PC-9 (cell line): ENCODE measurements at regions not wholly inside any gene's neighbourhood (a gene's known extent, or its start where the extent isn't known, plus 50 kb on each side); places are given as distances from the start of the nearest gene placed in this dataset.

Experiments used
- BruUV-seq: library from RNA; stranded (reverse); fragments of 400-500 nt; replicated peaks from 2 replicates; lab custom pipeline; 2021; lab: Mats Ljungman, UMichigan
- CTCF ChIA-PET: fragments of 300-600 bp; sonication (Branson Sonifier 250); formaldehyde crosslinking; loops from one replicate; lab custom pipeline; 2022; ENCODE audit warnings: antibody characterized with exemption; lab: Charles Lee
- POLR2A ChIA-PET: fragments of 300-600 bp; sonication (Branson Sonifier 250); formaldehyde crosslinking; loops from one replicate; lab custom pipeline; 2022; ENCODE audit warnings: antibody characterized with exemption; ENCODE audit not compliant: unreplicated experiment; lab: Charles Lee
- DNase-seq, 2 experiments: peaks; one replicate each; pipeline versions ENCODE4 v3.0.0 to v3.0.0-alpha.2; 2015 to 2022; ENCODE audit warnings: mixed read lengths in 1 of 2
- H2AFZ ChIP-seq: fragments of 200-600 bp; sonication (generic); 2 replicates; pipeline ENCODE4 v1.8.1; 2017; ENCODE audit warnings: antibody characterized with exemption
- H3F3A ChIP-seq: fragments of 200-600 bp; sonication (generic); 2 replicates; pipeline ENCODE4 v1.8.1; 2017; ENCODE audit warnings: antibody characterized with exemption, mild to moderate bottlenecking, low read depth; ENCODE audit not compliant: insufficient read depth
- H3K27ac ChIP-seq: fragments of 200-600 bp; sonication (generic); 2 replicates; pipeline ENCODE4 v1.6.1; 2016; ENCODE audit warnings: mixed run types
- H3K27me3 ChIP-seq: fragments of 200-600 bp; sonication (generic); 2 replicates; pipeline ENCODE4 v1.6.1; 2016; ENCODE audit warnings: low read depth, mixed run types; ENCODE audit not compliant: insufficient read depth
- H3K36me3 ChIP-seq: fragments of 200-600 bp; sonication (generic); 2 replicates; pipeline ENCODE4 v1.6.1; 2016; ENCODE audit warnings: low read depth, mixed run types
- H3K4me1 ChIP-seq: fragments of 200-600 bp; sonication (generic); replicated peaks from 2 replicates; pipeline ENCODE4 v1.6.1; 2016; ENCODE audit warnings: mixed run types; ENCODE audit not compliant: insufficient read depth
- H3K4me2 ChIP-seq: fragments of 200-600 bp; sonication (generic); 2 replicates; pipeline ENCODE4 v1.6.1; 2017; ENCODE audit warnings: mixed run types
- H3K4me3 ChIP-seq: fragments of 200-600 bp; sonication (generic); 2 replicates; pipeline ENCODE4 v1.6.1; 2016; ENCODE audit warnings: mixed run types
- H3K79me2 ChIP-seq: fragments of 200-600 bp; sonication (generic); 2 replicates; pipeline ENCODE4 v1.6.1; 2017; ENCODE audit warnings: low read depth, mixed run types
- H3K9me2 ChIP-seq: fragments of 200-600 bp; sonication (generic); 2 replicates; pipeline ENCODE4 v1.8.1; 2017; ENCODE audit warnings: mild to moderate bottlenecking; ENCODE audit not compliant: insufficient read depth
- H3K9me3 ChIP-seq: fragments of 200-600 bp; sonication (generic); 2 replicates; pipeline ENCODE4 v1.8.1; 2016; ENCODE audit warnings: low read depth; ENCODE audit not compliant: insufficient read depth
- H4K20me1 ChIP-seq: fragments of 200-600 bp; sonication (generic); 2 replicates; pipeline ENCODE4 v1.8.1; 2017; ENCODE audit not compliant: insufficient read depth
- CTCF ChIP-seq: fragments of 200-600 bp; sonication (generic); conservative IDR thresholded peaks from 2 replicates; pipeline ENCODE4 v1.6.1; 2017; ENCODE audit warnings: mixed run types, antibody characterized with exemption, mild to moderate bottlenecking, moderate library complexity
- EZH2 ChIP-seq: fragments of 200-600 bp; sonication (generic); IDR thresholded peaks from 2 replicates; pipeline ENCODE4 v1.8.0; 2017; ENCODE audit warnings: antibody characterized with exemption, low read depth
- intact Hi-C: fragments of 100-400 bp; cut with micrococcal nuclease; formaldehyde crosslinking; loops from one replicate; pipeline ENCODE4 v1.10.0; 2022; ENCODE audit not compliant: unreplicated experiment

DNA sequence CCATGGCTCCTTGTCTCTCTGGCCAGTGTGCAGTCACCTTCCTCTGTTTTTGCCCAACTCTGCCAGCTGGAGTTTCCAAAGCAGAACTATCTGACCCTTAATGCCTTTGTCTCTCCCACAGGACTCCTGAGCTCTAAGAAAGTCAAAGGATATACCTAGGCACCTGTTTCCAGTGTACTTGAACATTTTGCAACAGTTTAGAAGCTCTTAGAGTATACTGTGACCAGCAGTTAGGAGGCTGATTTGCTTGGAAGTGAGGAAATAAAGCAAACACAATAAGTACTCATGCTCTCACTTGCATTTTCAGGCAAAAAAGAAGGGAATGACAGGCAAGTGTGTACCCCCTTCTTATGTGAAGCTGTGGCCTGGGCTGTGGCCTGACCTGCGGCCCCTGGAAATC is 204.3 kb upstream of the PLET1 start:
- CTCF ChIA-PET = no interaction called here
- Histone ChIP-seq H4K20me1 (no peaks in the 10 kb centered on the region), H3F3A (no peaks in the 10 kb centered on the region), H3K4me3 (no peak overlapping the region), H3K27me3 (no peaks in the 10 kb centered on the region), H3K4me1 (no peaks in the 10 kb centered on the region; the same call in 1 of the 2 replicates), H3K4me2 (no peak overlapping the region), H2AFZ (no peak overlapping the region), H3K27ac (no peak overlapping the region), H3K9me3 (no peaks in the 10 kb centered on the region), H3K9me2 (no peaks in the 10 kb centered on the region), H3K79me2 (no peaks in the 10 kb centered on the region), H3K36me3 (no peaks in the 10 kb centered on the region)
- no TSS peak for BruUV-seq
- POLR2A ChIA-PET = no interaction called here
- intact Hi-C loops = no loop called here
- TF ChIP-seq EZH2 (no peak), CTCF (no peak)
- peak in 1 of 2 experiments; percentile 2 for DNase-seq

DNA sequence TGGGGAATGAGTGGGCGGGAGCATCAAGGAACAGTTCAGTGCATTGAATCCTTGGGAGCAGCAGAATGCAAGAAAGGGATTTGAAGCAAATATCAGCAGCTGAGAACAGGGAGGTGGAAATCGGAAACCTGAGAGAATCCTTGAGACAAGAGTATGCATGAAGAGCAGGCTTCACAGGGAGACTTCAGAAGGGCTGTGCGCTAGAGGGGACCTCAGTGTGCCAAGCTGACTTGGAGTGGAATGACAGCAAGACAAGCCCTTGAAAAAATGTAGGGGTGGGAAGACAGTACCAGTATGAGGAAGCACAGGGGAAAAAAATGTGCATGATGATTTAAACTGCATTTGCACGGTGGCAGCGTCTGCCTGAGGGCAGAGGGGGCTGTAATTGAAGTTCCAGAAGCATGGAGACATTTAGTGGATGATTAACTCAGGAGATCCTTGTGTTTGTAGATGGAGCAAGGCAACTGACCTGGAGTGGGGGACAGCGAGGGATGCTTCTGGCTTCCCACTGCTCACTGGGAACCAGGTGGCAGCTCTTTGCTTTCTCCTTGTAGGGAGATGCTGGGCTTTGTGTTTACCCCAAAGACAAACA is 204.9 kb upstream of the PLET1 start:
- Histone ChIP-seq H2AFZ (no peak overlapping the region), H3F3A (no peaks in the 10 kb centered on the region), H4K20me1 (no peaks in the 10 kb centered on the region), H3K27me3 (no peaks in the 10 kb centered on the region), H3K79me2 (no peaks in the 10 kb centered on the region), H3K36me3 (no peaks in the 10 kb centered on the region), H3K9me3 (no peaks in the 10 kb centered on the region), H3K27ac (no peak overlapping the region), H3K4me3 (no peak overlapping the region), H3K4me1 (peaks cover 5% of the 10 kb centered on the region), H3K4me2 (no peak overlapping the region), H3K9me2 (no peaks in the 10 kb centered on the region)
- peak in 1 of 2 experiments; percentile 5 for DNase-seq
- intact Hi-C loops = no loop called here
- no TSS peak for BruUV-seq
- ChIA-PET POLR2A (no interaction called here), CTCF (no interaction called here)
- TF ChIP-seq EZH2 (no peak), CTCF (no peak)

DNA sequence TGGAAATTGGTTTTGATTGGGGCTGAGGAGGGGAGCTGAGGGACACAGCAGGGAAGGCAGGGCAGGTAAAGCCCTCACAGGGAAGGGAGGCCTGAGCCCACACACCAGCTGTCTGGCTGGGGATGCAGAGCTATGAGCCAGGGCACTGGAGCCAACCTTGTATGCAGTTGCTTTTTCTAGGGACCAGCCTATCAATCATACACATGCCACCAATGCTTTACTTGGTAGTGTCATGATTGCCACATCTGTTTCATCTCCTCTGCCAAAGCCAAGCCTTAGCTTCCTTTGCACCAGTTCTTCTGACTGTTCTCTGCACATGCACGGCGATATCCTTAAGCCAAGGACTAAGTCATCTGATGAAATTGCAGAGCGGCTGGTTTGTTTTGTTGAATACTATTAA is 207.1 kb upstream of the PLET1 start:
- POLR2A ChIA-PET = no interaction called here
- H3F3A ChIP-seq = no peaks in the 10 kb centered on the region
- CTCF ChIA-PET = no interaction called here
- no peak overlapping the region for H3K4me3 ChIP-seq
- no peaks in the 10 kb centered on the region for H3K27me3 ChIP-seq
- H3K4me1 ChIP-seq = peaks cover 10% of the 10 kb centered on the region
- intact Hi-C loops = no loop called here
- no peaks in the 10 kb centered on the region for H3K9me3 ChIP-seq
- no peaks in the 10 kb centered on the region for H4K20me1 ChIP-seq
- no peak overlapping the region for H2AFZ ChIP-seq
- no TSS peak for BruUV-seq
- TF ChIP-seq EZH2 (no peak), CTCF (no peak)
- H3K27ac ChIP-seq = no peak overlapping the region
- DNase-seq = no peak
- H3K9me2 ChIP-seq = no peaks in the 10 kb centered on the region
- H3K79me2 ChIP-seq = no peaks in the 10 kb centered on the region
- H3K36me3 ChIP-seq = no peaks in the 10 kb centered on the region
- no peak overlapping the region for H3K4me2 ChIP-seq
